UCSD-AML1 (cell line): ENCODE measurements at regions not wholly inside any gene's neighbourhood (a gene's known extent, or its start where the extent isn't known, plus 50 kb on each side); places are given as distances from the start of the nearest gene placed in this dataset.

Experiments
- DNase-seq: peaks from one replicate; lab custom pipeline; 2025; ENCODE audit not compliant: unreplicated experiment; lab: John Stamatoyannopoulos, UW

DNA sequence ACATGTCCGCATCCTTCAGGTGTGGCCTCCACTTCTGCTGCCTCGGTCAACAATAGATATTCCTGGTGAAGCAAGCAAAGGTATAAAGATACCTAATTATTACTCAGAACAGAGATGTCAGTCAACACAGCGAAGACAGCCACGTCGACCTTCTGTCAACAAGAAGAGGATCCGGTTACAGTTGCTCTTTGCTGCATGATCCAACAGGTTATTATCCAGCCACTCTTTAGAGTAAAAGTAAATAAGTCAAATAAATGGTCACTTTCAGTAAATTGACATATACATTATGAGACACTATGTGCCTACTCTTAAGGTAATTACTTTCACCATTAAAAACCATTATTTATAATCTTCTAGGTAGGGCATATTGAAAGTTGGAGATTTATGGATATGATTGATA, 356.8 kb upstream of the ATP11B start:
- DNase-seq, result no peak

DNA sequence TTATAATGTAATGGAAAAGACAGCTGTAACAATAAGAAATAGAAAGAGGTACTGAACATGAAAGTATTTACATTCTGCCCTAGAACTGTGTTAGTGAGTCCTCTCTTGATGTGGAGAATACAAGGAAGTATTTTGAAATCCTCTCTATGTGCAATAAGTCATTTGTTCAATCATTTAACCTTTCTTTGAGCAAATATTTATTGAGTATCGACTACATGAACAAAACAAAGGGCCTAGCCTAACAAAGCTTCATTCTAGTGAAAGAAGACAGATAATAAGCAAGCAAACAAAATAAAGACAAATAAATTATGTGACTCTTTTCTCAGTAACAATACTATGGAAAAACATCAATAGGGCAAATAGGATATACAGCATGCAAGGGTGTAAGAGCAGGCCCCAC, 354.9 kb upstream of the ATP11B start:
- DNase-seq, result no peak

DNA sequence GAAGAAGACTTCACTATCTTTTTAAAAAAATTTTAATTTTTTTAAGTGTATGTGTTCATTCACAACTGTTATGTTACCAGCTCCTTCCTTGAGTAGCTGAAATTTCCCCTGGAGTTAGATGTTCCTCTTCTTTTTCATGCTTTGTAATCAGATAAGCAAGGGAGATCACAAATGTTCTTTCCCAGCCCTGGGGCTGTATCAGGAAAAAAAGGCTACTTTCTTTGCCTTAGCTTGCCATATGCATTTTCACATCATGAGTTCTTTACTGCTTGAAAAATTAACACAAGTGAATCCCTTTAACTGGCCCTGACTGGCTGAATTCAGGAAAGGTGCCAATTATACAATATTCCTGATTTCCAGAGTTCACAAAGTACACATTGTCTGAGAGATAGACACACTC, 353.2 kb upstream of the ATP11B start:
- DNase-seq, result no peak

DNA sequence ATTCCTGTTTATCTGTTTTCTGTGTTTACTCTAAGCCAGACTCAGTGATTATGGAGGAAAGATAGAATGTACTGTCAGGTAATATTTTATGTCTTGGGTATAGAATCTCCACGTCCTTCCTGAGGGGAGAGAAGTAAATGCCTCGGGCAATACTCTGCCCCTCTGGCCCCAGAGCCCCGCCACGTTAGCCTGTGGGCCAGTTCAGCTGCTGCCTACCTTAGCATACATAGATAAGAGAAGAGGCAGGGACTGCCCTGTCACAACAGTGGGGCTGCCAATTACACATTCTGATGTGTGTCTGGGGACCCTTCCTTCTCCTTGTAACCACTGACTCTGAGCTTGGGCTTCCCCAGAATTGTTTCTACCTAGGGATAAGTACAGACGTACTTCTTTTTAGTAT, 347.7 kb upstream of the ATP11B start:
- DNase-seq, result no peak

DNA sequence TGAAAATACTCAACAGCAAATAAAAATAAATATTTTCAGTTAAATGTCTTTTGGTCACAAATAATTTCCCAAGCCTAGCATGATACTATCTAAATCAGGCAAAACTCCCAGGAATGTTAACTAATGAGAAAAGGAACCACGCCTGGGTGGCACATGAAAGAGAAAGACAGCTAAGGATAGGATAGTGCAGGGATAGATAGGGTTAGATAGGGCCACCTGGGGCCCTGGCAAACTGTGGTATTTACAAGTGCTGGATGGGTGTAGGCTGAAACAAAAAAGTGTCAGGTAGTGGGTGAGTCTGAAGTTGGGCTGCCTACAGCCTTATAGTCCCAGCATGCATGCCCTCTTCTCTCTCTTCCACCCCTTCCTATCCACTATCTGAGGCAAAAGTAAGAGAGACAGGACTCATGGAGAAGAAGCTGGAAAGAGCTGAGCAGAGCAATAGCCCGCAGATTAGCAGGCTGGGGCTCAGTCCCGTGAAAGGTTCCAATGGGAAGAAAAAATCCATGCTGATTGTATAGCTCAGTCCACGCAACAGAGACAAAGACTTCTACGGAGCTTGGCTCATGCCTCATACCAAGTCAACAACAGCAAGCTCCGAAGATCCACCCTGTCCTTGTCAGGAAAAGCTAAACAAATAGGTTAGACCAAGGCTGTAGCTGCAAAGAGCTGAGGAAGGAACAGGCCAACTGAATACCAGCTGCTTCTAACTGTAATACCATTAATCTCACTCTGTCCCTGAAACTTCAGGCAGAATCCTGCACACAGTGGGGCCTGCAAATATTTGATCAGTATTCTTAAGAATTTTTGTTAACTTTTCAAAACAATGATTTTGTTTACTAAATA, 342.1 kb upstream of the ATP11B start:
- DNase-seq, result no peak

DNA sequence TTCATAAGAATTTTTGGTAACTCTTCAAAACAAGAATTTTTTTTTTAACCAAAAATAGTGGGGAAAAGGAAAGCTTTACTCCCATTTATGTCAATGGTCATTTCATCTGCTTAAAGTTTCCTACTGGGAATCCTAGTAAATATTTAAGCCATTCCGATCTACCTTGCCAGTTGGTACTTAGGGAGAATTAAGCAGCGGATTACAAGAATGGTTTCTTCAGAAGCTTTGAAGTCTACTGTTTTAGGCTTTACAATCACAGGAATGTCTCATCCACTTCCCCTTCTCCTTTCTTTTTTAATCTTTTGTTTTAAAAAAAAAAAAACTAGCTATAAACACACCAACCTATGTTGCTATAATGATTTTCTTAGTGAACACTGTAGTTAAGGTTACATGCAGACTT, 341.4 kb upstream of the ATP11B start:
- no peak for DNase-seq

DNA sequence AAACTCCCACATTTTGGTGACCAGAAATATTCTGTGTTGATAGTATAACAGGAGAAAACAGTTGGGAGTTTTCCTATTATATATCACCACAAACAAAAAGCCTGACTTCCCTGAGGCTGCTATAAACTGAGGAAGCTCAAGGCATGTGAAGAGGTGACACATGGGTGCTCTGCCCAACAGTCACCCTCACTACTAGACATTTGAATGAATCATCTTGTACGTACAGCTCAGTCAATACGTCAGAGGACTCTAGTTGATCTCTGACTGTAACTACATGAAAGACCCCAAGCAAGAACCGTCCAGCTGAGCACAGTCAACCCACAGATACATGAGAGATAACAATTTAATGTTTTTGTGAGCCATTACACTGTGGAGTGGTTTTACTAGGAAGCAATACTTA, 338.3 kb upstream of the ATP11B start:
- no peak for DNase-seq

DNA sequence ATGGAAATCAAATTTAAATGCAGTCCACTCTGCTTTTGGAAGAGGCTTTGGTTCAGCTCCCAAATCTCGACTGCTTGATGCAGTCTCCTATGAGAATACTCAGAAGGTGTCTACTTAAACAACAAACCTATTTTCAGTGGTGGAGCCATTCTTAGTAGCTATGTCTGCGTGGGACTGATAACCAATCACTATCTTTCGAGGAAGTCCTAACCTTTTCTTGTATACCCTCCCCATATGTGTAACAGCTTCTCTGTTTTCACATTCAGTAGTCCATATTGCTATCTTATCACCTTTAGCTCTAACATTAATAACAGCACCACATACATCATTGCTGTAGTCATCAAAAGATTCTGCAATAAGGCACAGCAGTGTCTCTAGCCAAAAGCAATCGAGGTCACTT, 333.0 kb upstream of the ATP11B start:
- DNase-seq, result no peak

DNA sequence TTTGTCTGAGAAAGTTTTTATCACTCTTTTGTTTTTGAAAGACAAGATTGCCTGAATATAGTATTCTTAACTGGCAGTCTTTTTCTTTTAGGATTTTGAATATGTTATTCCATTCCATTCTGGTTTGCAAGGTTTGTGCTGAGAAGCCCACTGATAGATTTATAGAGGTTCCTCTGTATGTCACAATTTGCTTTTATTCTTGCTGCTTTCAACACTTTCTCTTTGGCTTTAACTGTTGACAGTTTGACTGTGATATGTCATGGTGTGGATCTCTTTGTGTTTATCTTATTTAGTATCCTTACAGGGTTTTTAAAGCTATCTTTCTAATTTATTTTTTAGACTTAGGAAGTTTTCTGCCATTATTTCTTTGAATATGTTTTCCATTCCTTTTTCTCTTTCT, 331.2 kb upstream of the ATP11B start:
- no peak for DNase-seq

DNA sequence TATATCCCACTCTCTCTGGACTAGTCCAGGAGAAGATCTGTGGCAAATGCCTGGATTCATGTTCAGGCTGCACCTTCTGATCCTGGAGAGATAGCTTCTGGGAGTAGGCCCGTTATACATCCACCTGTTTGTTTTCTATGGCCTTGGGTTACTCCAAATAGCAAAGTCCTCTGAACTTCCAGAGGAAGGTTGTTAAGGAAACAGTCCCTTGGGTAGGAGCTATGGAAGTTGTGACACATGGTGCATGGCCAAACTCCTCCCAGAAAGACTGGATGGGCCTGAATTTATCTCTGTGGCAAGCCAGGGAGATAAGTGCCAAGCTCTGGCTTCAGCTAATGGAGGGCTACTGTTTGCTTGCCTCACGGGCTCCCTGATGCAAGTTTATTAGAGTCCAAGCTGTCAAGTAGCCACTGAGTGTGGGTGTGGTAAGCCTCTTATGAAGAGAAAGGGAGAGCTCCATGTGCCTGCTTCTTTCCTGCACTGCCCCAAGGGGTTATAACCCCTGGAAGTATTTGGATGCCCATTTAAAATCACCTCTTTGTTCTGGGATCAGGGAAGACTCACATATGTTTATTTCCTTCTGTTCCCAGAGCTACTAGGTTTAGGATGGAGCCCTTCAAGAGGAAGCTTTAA, 328.7 kb upstream of the ATP11B start:
- DNase-seq, result no peak

DNA sequence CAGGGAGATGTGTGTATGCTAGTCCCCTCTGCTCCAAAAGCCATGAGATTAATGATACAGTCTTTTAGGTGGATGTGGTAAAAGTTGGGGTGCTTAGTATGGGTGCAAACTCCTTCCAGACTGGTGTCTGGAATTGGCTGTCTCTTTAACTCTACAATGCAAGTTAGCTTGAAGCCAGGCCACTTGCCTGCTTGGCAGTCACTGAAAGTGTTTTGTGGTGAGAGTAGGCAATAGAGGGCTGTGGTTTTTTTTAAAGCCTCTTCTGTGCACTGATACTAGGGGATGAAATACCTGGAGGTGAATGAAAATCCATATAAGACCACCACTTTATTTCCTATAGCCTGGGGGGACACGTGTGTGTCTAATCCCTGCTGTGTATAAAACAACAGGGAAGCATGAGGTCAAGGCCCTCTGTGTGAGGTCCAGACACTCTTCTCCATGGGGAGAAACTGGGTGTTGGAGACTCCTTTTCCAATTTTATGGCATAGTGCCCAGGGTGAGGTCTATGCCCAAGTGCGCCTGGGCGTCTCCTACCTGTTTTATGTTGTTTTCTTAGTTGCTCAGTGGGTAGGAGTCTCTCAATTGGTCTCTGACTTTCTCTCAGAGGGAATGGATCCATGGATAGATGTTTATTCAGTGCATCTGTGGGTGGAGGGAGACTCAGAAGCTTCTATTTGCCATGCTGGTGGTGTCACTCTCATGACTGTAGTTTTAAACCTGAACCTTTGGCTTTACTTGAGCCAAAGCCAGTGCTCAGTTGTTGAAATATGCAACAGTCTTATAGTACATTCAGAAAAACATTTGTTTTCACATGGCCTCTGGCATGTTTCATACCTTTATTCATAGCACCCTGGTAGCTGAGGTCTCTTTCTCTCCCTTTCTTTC, 327.8 kb upstream of the ATP11B start:
- no peak for DNase-seq

DNA sequence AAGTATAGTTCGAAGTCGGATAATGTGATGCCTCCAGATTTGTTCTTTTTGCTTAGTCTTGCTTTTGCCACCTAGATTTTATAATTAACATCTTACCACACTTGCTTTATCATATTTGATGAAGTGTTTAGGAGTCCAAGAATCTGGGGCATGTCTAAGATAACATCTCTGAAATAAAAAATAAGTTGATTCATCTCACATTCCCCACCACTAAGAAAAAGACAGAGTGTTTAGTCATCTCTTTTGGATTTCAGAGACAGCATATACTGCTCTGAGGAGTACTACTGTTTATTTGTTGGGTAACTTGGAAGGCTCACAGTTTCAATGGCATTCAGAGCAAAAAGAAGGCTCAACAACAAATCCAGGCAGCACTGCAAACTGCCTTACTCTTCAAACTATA, 324.2 kb upstream of the ATP11B start:
- DNase-seq, result no peak

DNA sequence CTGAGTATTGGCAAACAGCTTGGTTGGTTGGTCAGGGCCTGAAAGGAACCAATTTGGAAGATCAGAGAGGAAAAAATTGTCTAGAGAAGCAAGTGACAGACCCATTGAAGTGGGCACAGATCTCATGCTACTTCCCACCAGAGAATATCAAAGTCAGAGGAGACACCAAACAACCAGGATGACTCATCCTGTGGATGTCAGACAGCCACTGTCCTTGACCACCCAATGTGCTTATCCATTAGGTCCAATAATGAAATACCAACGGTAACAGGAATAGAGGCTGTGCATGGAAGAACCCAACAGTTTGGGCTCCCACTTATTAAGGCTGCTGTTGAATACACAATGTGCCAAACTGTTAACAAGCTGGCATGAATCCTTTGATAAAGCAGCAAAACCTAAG, 323.1 kb upstream of the ATP11B start:
- no peak for DNase-seq

DNA sequence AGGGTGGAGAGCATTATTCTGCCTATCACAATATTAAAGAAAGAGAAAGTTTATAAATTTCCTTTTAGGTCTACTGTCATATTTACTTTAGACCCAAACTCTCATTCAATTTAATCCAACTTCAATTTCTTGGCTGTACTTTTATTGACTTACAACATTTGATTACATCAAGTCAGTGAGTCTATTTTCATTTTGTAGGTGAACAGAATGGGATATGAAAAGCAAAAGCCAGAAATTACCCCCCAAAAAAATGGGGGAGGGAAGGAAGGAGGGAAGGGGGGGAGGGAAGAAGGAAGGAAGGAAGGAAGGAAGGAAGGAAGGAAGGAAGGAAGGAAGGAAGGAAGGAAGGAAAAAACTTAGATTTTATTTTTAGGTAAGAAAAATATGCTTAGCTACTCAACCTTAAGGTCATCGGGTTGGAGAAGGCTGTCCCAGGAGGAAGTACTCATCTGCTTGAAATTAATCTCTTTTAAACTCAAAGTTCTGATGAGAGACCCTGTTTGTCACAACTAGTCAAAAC, 320.1 kb upstream of the ATP11B start:
- no peak for DNase-seq

DNA sequence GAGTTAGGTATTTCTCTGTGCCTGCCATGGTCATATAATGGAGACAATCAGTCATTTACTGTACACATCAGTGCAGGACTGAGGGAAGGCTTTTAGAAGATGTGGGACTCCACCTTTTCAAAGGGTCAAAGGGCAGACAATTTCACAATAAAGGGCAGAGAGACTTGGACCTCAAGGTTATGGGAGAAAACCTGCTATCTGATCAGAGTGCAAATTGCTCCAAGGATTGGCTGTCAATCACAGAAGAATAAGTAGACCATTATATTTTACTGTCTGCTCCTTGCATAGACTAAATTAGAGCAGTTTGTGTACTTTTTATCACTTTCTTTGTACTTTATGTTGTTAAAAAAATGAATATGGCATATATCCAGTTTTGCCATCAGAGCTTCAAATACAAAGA, 314.9 kb upstream of the ATP11B start:
- no peak for DNase-seq

DNA sequence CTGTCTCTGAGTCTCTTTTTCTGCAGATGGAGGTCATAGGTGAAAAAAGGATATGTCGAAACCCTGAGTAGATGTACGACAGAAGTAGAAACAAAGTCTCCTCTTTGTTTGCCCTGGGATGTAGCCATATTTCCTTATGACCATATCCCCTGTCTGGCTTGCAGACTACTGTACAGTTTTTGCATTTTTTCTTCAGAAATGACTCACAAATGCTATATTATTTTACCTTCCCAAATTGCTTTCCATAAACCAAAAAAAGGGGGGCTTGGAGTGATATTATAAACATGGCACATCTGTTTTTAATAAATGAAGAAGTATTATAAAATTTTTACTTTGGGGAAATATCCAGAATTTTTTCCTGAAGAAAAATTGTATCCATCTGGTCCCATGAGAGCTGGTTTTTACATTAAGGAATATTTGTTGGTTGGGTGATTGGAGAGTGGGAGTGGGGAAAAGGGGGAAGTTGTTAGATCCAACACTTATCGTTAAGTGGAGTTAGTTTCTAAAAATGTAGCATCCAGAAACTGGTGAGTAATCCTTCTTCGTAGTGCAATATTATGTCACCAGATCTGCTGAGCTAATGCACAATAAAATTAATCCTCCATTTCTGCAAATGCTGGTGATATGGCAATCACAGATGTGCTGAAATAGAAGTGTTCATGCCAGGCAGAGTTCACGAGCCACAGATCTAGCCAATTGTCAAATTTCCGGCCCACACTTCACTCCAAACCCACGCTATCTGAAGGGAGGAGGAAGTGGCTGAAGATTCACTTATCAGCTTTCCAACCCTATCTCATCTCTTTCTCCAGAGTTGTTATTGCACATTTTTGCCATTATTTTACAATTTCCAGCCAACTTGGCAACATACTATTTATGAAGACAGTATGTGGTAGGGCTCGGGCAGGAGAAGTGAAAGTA, 313.6 kb upstream of the ATP11B start:
- no peak for DNase-seq

DNA sequence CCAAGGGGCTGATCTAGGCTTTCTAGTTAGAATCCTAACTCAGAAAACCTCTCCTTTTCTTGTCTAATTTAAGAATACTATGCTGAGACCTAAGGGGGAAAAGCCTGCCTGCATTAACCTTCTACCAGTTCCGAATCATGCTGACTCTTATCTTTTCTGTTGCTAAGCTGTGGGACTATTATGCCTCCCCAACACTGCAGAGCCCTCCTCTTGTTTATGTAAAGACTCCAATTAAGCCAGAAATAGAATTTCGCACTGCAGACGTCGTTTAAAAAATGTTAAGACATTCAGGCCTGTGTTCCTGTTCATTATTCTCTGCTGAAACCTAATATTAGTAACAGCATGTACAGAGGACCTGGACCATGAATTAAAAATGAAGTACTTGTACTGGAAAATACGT, 310.6 kb upstream of the ATP11B start:
- no peak for DNase-seq

DNA sequence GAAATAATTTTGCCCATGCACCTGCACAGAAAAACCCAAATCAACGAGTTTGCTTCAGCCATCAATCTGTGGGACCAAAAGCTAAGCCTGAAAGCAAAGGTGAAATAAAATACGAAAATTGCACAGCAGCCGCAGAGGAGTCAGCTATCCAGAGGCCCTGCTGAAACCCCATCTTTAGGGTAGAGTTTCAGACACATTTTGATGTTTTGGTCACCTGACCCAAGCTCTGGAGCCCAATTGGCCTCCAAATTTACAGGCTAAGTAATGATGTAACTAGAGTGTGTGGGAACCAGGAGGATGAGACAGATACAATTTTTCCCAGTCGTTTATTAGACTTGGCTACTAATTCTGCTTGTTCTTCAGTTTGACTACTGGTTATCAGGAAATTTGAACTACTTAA, 308.6 kb upstream of the ATP11B start:
- no peak for DNase-seq

DNA sequence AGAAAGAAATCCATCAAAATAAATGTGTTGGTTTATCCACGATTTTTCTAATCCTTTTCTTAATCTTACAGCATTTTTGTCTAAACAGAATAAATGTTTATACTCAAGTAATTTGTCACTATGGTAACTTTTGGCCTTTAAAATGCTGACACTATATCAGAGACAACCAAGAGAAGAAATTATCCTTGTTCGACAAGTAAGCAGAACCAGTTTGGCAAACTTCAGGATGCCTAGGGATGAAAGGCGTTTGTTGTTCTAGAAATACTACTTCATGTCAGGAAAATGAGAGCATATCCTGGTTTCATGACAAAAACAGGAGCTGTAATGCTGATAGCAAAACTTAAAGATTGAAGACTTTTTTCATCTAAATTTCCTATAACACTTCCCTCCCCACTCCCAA, 308.0 kb upstream of the ATP11B start:
- DNase-seq, result no peak

DNA sequence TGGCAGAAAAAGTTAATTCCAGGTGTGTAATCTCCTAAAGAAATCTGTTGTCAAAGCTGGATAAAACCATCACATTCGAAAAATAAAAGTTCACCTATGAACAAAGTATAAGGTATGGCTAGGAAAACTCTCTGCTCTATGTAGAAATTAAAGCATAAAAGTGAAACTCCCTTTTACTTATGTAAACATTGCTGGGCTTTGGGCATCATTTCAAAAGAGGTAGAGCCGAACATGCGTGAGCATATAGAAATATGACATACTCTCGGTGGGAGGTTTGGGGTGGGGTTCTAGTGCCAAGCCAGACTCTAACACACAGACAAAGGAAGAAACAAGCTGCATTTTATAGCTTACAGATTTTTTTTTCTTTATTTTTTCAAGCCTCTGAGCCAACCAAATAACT, 306.8 kb upstream of the ATP11B start:
- DNase-seq, result no peak

DNA sequence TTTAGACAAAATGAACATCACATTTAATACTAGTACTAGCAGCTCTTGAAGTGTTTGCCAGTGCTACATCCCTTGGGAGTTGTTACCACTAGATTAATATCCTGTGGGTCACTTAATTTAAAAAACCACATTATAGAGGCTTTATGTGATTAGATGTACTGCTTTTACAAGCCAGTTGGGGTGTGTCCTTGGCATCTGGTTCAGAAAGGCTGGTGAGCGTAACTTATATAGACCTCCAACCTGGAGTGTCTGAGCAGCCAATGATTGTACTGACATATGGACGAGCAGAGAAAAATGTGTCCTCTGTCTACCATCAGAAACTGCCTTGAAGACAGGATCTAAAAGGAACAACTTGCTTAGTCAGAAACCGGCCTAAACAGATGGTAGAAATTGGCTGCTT, 306.2 kb upstream of the ATP11B start:
- DNase-seq, result no peak
